A172 (cell line): ENCODE measurements at regions not wholly inside any gene's neighbourhood (a gene's known extent, or its start where the extent isn't known, plus 50 kb on each side); places are given as distances from the start of the nearest gene placed in this dataset.

Experiments used
- DNase-seq: peaks from one replicate; pipeline ENCODE4 v3.0.0-alpha.2; 2015; ENCODE audit warnings: low spot score

DNA sequence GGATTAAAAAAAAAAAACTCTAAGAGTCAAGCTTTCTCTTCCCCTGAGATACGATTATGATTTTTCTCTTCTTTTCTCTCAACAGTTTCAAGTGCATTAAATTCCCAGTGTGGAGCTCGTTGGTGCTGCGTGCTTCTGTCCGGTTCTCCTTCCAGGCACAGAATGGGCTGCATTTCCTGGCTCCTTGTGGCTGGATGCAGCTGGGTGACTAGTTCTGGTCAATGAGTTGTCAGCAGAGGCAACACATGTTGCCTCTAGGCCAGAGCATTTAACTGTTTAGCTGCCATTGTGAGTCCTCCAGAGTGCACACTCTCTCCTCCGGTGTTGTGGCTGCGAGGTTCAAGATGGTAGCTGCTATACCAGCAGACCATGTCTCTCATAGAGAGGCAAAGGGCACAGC, 312.9 kb downstream of the RRAGC start:
- no peak for DNase-seq

DNA sequence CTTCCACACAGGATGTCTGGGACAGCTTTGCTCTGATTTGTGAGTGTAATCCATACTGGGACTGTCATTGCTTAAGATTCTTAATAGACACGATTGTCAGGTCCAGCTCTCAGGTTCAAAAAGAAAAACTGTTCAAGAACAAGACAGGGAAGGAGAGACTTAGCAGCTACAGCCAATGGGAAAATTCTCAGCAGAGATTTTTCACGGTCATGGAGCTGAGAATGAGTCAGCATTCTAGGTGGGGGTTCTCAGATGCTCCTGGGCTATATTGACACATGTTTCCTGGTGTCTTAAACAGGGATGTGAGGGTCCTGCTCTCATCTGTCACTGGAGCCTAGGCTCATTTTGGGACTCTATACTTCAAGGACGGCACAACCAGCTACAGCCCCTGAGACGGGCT, 318.3 kb downstream of the RRAGC start:
- DNase-seq: peak; percentile 3

- no peak for DNase-seq
These were observed 319.6 kb downstream of the RRAGC start for GRCh38 chr1:38539931-38540330.

DNA sequence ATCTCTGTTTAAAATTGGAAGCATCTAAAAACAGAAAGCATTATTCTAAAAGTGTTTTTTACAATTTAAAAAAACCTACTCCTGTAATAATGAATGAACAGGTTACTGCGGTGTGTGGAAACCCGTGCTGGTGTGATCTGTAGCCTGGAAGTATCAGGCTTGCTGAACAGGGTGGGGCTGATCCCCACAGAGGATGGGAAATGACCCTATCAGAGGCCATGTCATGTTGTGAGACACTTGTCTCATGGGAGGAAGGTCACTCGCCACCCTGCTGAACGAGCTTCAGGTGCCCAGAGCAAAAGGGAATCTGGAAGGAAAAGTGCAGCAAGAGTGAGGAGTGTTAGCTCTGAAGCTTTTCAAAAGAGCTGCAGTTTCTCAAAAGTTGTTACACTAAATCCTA, 320.7 kb downstream of the RRAGC start:
- DNase-seq: no peak

DNA sequence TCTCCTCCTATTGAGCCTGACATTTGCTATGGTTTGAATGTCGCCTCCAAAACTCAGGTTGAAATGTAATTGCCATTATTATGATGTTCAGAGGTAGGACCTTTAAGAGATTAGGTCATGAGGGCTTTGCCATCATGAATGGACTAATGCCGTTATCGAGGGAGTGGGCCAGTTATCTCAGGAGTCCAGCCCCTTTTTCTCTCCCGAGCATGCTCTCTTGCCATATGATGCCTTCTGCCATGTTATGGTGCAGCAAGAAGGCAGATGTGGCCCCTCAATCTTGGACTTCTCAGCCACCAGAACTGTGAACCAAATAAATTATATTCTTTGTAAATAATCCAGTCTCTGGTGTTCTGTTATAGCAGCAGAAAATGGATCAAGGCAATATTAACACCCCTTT, 323.5 kb downstream of the RRAGC start:
- DNase-seq: no peak

GRCh38 chr1:38534473-38534823, 325.1 kb downstream of the RRAGC start:
- no peak for DNase-seq

DNA sequence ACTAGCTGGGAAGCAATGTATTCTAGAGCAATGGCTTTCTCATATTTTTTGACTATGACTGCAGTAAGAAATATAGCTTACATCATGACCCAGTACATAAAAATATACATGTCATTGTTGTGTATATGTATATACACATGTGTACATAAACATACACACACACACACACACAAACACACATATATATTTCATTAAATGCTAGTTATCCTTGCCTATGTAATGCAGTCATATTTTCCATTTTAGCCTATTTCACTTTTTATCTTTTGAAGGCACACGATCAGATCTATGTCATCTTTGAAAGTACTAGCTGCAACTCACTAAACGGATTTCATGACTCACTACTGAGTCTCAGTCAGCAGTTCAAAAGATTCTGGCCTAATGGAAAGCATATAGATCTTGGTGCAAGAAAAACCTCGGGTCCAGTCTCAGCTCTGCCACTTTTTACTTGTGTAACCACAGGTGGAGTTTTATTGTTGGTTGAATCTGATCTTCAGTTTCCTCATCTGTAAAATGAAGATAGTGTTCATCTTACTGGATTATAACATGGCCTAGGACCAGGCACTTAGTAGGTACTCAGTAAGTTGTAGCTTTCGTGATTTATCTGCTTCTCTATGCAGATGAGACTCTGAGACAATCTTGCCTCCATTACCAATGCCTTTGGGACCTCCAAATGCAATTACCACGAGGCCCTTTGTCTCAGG, 325.6 kb downstream of the RRAGC start:
- DNase-seq: no peak

- no peak for DNase-seq
These were observed 328.6 kb downstream of the RRAGC start for GRCh38 chr1:38530957-38531356.

DNA sequence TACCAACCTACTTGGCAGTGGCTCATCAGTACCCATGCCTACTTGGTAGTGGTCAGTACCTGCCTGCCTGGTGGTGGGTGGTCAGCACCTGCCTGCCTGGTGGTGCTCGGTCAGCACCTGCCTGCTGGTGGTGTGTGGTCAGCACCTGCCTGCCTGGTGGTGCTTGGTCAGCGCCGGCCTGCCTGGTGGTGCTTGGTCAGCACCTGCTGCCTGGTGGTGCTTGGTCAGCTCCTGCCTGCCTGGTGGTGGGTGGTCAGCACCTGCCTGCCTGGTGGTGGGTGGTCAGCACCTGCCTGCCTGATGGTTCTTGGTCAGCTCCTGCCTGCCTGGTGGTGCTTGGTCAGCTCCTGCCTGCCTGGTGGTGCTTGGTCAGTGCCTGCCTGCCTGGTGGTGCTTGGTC, 329.6 kb downstream of the RRAGC start:
- no peak for DNase-seq

- no peak for DNase-seq
These were observed 330.2 kb downstream of the RRAGC start for GRCh38 chr1:38529391-38529790.

DNA sequence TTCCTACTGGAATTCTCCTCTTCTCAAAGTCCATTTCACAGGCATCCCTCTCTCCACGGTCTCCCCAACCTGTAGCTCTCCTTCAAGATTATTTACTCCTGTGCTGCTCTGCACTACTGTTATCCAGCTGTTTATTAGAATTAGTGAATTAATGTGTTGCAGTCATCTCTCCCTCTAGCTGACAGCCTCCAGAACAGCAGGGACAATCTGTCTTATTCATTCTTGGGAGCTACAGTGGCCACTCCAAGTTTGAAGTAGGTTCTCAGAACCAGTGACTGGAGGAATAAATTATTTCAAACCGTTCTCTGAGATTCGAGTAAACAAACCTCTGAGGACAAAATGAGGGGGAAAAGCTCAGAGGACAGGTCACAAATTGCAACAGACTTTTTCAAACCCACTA, 330.9 kb downstream of the RRAGC start:
- no peak for DNase-seq

DNA sequence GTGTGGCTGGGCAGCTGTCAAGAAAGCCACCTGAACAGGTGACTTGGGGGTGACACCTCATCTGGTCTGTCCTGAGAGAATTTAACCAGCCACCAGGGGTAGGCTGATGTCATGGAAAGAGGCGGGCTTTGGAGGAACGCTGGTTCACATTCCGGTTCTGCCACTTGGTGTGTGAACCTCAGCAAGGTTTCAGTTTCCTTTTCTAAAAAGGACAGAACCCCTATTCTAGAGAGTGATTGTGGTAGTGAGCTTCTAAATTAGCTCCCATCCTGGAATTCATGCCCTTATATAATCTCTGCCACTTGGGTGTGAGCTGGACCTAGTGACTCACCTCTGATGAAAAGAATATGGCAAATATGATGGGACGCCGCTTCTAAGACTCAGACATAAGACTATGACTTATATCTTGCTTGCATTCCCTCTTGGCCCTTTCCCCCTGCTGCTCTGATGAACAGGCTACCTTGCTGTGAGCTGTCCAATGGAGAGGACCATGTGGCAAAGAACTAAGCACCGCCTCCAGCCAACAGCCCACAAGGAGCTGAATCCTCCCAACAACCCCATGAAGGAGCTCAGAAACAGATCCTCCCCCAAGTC, 332.1 kb downstream of the RRAGC start:
- peak; percentile 5 for DNase-seq

DNA sequence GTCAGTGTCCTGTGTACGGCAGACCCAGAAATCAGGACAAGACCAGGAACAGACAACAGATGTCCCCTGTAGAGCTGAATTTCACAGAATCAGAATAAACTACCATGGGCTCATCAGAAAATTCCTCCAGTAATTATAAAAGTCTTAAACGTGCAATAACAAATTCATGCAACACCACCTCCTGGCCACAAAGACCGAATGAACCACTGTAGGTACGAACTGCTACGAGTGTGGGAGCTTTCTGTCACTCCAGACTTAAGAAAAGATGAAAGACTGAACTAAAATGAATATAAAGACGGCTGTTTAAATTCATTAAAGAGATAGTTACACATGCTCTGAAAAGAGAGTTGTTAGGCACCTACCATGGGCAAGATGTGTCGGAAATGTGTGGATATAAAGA, 333.5 kb downstream of the RRAGC start:
- no peak for DNase-seq

- no peak for DNase-seq
These were observed 334.1 kb downstream of the RRAGC start for GRCh38 chr1:38525343-38526043.

DNA sequence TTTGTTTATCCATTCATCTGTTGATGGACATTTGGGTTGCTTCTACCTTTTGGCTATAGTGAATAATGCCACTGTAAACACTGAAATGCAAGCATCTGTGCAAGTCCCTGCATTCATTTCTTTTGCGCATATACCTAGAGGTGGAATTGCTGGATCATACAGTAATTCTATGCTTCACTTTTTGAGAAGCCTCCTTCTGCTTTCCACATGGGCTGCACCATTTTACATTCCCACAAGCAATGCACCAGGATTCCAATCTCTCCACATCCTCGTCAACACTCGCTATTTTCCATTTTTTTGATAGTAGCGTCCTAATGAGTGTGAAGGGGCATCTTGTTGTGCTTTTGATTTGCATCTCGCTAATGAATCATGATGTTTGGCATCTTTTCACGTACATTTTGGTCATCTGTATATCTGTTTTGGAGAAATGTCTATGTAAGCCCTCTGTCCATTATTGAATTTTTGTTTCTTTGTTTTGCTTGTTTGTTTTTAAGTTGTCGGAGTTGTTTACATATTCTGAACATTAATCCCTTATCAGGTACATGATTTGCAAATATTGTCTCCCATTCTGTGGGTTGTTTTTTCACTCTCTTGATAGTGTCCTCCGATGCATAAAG, 335.4 kb downstream of the RRAGC start:
- no peak for DNase-seq

GRCh38 chr1:38523568-38523939, 336.0 kb downstream of the RRAGC start:
- DNase-seq: no peak

DNA sequence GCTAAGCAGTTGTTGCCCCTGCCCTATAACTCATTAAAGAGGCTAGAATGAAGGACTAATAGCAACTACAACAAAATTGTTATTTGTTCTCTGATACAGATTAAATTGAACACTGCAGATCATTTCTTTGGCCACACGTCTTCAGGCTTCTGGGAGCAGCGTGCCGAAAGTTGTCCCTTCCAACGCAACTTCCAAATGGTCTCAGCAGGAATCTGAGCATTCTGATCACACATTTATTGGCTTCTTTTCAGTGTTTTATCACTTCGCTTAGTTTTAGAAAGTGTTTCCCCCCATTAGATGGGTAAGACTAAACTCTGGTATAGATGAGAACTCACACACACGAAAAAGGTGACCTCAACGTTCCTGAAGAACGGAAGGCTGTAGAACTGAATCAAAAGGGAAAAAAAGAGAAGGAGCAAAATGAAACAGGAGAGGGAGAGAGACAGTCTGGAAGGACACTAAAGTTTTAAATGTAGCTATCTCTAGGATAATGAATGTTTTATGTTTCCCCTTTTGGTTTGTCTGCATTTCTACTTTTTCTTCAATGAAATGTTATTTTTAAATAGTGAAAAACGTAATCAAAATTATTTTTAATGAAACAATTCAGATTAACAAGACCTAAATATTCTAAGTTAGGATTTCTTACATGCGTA, 336.5 kb downstream of the RRAGC start:
- DNase-seq: no peak

GRCh38 chr1:38516560-38516959, 343.0 kb downstream of the RRAGC start:
- no peak for DNase-seq

- no peak for DNase-seq
These were observed 346.8 kb downstream of the RRAGC start for GRCh38 chr1:38512789-38513188.

GRCh38 chr1:38512024-38512767, 347.4 kb downstream of the RRAGC start:
- DNase-seq: no peak

DNA sequence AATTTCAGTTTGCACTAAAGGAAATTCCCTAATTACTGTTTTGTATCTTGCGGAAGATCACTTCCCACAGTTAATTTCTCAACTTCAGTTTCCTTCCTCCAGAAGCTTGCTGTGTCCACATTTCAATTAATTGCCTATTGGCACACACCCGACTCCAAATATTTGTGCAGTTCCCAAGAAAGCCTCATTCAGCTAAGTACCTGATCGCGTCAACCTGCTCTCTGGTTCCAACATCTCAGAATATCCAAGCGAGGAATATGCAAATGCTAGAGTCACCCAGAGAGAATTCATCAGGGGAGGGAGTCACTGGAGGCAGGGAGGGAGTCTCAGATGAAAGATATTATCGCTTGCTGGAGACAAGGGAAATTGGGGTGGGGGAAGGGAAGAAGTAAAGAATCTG, 351.3 kb downstream of the RRAGC start:
- no peak for DNase-seq

GRCh38 chr1:38507563-38507962, 352.0 kb downstream of the RRAGC start:
- no peak for DNase-seq
